ENCODE measurements at regions not wholly inside any gene's neighbourhood (a gene's known extent, or its start where the extent isn't known, plus 50 kb on each side); places are given as distances from the start of the nearest gene placed in this dataset.

DNA sequence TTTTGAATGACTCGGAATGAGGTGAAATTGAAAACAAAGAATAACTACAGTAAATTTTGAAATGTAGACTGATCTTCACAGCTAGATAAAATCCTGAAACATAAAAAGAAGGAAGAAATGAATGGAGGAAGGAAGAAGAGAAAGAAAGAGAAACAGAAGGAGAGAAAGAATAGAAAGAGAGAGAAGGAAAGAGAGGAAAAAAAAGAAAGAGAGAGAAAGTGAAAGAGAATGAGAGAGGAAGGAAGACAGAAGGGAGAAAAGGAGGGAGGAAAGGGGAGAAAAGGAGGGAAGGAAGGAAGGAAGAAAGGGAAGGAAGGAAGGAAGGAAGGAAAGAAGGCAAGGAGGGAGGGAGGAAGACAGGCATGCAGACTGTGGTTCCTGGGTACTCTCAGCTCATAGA is 982.6 kb downstream of the BCL11A start:
- no peaks in the 10 kb centered on the region for H3K4me1 Mint-ChIP-seq (ENCODE audit: low read depth)
- TF ChIP-seq, protein P1, sequence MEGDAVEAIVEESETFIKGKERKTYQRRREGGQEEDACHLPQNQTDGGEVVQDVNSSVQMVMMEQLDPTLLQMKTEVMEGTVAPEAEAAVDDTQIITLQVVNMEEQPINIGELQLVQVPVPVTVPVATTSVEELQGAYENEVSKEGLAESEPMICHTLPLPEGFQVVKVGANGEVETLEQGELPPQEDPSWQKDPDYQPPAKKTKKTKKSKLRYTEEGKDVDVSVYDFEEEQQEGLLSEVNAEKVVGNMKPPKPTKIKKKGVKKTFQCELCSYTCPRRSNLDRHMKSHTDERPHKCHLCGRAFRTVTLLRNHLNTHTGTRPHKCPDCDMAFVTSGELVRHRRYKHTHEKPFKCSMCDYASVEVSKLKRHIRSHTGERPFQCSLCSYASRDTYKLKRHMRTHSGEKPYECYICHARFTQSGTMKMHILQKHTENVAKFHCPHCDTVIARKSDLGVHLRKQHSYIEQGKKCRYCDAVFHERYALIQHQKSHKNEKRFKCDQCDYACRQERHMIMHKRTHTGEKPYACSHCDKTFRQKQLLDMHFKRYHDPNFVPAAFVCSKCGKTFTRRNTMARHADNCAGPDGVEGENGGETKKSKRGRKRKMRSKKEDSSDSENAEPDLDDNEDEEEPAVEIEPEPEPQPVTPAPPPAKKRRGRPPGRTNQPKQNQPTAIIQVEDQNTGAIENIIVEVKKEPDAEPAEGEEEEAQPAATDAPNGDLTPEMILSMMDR (IDR thresholded peaks at IDR 0.05): no peak
- H3K27ac Mint-ChIP-seq: no peak overlapping the region
- no peaks in the 10 kb centered on the region for H3K36me3 Mint-ChIP-seq (ENCODE audit: low read depth)
- H3K27me3 Mint-ChIP-seq (ENCODE audit: insufficient read depth): no peaks in the 10 kb centered on the region
- no peak overlapping the region for H3K4me3 Mint-ChIP-seq
- peaks cover 41% of the 10 kb centered on the region for H3K9me3 Mint-ChIP-seq
- no peak for DNase-seq

GRCh38 chr2:59569124-59569523 is 984.3 kb downstream of the BCL11A start:
- peaks cover 44% of the 10 kb centered on the region for H3K9me3 Mint-ChIP-seq
- TF ChIP-seq, protein P1 (IDR thresholded peaks at IDR 0.05): no peak
- no peaks in the 10 kb centered on the region for H3K4me1 Mint-ChIP-seq (ENCODE audit: low read depth)
- DNase-seq: no peak
- no peak overlapping the region for H3K27ac Mint-ChIP-seq
- H3K4me3 Mint-ChIP-seq: no peak overlapping the region
- no peaks in the 10 kb centered on the region for H3K36me3 Mint-ChIP-seq (ENCODE audit: low read depth)
- no peaks in the 10 kb centered on the region for H3K27me3 Mint-ChIP-seq (ENCODE audit: insufficient read depth)

- Mint-ChIP-seq H3K36me3 (ENCODE audit: low read depth) (no peaks in the 10 kb centered on the region), H3K27ac (no peak overlapping the region), H3K4me3 (no peak overlapping the region), H3K27me3 (ENCODE audit: insufficient read depth) (no peaks in the 10 kb centered on the region), H3K4me1 (ENCODE audit: low read depth) (no peaks in the 10 kb centered on the region), H3K9me3 (peaks cover 44% of the 10 kb centered on the region)
- TF ChIP-seq, protein P1 (IDR thresholded peaks at IDR 0.05): no peak
- DNase-seq: no peak
Observed at GRCh38 chr2:59568461-59568860, 985.0 kb downstream of the BCL11A start.

- Mint-ChIP-seq H3K9me3 (peaks cover 45% of the 10 kb centered on the region), H3K36me3 (ENCODE audit: low read depth) (no peaks in the 10 kb centered on the region), H3K27me3 (ENCODE audit: insufficient read depth) (no peaks in the 10 kb centered on the region), H3K4me3 (no peak overlapping the region), H3K4me1 (ENCODE audit: low read depth) (no peaks in the 10 kb centered on the region), H3K27ac (no peak overlapping the region)
- no peak for DNase-seq
- TF ChIP-seq, protein P1 (IDR thresholded peaks at IDR 0.05): no peak
Observed at GRCh38 chr2:59567151-59567550, 986.3 kb downstream of the BCL11A start.

- peaks cover 45% of the 10 kb centered on the region for H3K9me3 Mint-ChIP-seq
- no peak overlapping the region for H3K4me3 Mint-ChIP-seq
- H3K36me3 Mint-ChIP-seq (ENCODE audit: low read depth): no peaks in the 10 kb centered on the region
- TF ChIP-seq, protein P1 (IDR thresholded peaks at IDR 0.05): no peak
- DNase-seq: no peak
- H3K27me3 Mint-ChIP-seq (ENCODE audit: insufficient read depth): no peaks in the 10 kb centered on the region
- H3K4me1 Mint-ChIP-seq (ENCODE audit: low read depth): no peaks in the 10 kb centered on the region
- H3K27ac Mint-ChIP-seq: no peak overlapping the region
Observed at GRCh38 chr2:59566739-59567138, 986.7 kb downstream of the BCL11A start.

- DNase-seq: no peak
- no peak overlapping the region for H3K27ac Mint-ChIP-seq
- H3K4me3 Mint-ChIP-seq: no peak overlapping the region
- H3K36me3 Mint-ChIP-seq (ENCODE audit: low read depth): no peaks in the 10 kb centered on the region
- no peaks in the 10 kb centered on the region for H3K27me3 Mint-ChIP-seq (ENCODE audit: insufficient read depth)
- peaks cover 30% of the 10 kb centered on the region for H3K9me3 Mint-ChIP-seq
- TF ChIP-seq, protein P1 (IDR thresholded peaks at IDR 0.05): no peak
- no peaks in the 10 kb centered on the region for H3K4me1 Mint-ChIP-seq (ENCODE audit: low read depth)
Observed at GRCh38 chr2:59561281-59561680, 992.2 kb downstream of the BCL11A start.

All from HFFc6 (cell line).